ENCODE measurements at regions not wholly inside any gene's neighbourhood (a gene's known extent, or its start where the extent isn't known, plus 50 kb on each side); places are given as distances from the start of the nearest gene placed in this dataset.
"Not testable (repeated sequence)": the region's sequence is repeated elsewhere in the genome, so short reads cannot be mapped to it uniquely, and the experiment has no call there.

DNA sequence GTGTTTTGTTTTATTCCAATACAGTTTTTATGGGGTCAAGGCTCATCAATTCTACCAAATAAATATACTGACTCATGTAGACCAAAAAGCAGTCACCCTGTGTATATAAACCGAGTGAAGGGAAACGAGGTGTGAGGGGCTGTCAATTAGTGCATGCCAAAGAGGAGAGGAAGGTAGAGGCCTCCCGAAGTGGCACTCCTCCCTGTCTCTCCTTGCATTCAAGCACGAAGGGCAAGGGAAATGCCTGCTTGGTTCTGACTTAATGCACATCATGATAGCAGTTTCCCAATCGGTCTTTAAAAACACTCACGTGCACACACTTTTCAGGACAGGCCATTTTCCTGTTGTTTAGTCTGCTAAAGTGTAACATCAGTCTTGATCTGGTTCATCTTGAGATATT, 125.6 kb upstream of the SLCO6A1 start:
- ChIA-PET CTCF (no interaction called here), POLR2A (no interaction called here)
- no peak for DNase-seq (ENCODE audit: extremely low spot score)
- TF ChIP-seq, protein P1, sequence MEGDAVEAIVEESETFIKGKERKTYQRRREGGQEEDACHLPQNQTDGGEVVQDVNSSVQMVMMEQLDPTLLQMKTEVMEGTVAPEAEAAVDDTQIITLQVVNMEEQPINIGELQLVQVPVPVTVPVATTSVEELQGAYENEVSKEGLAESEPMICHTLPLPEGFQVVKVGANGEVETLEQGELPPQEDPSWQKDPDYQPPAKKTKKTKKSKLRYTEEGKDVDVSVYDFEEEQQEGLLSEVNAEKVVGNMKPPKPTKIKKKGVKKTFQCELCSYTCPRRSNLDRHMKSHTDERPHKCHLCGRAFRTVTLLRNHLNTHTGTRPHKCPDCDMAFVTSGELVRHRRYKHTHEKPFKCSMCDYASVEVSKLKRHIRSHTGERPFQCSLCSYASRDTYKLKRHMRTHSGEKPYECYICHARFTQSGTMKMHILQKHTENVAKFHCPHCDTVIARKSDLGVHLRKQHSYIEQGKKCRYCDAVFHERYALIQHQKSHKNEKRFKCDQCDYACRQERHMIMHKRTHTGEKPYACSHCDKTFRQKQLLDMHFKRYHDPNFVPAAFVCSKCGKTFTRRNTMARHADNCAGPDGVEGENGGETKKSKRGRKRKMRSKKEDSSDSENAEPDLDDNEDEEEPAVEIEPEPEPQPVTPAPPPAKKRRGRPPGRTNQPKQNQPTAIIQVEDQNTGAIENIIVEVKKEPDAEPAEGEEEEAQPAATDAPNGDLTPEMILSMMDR (IDR thresholded peaks at IDR 0.05; ENCODE audit: control extremely low read depth, extremely low read depth, low read depth, missing control alignments), result no peak

DNA sequence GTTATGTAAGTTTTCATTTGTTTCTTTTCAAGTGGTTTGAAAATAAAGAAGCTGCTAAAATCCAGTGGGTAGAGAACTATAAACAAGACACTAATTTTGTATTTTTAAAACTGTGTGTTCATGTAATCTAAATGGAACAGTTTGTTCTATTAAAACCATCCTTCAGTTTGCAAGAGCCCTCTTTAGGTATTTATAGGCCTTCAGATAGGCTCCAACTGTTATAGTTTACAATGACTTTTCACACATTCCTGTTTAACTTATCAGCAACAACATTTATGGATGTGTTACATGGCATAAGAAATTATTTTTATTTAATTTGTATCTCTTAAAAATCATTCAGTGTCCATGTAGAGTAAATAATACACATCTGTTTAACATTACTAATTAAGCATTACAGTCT, 126.7 kb upstream of the SLCO6A1 start:
- DNase-seq (ENCODE audit: extremely low spot score), result no peak
- CTCF ChIA-PET, result interaction anchor here (1.1 kb wide), 1 partner anchor 41 kb away, joined by 3 read pairs; no protein-coding TSS in a partner anchor
- TF ChIP-seq, protein P1 (IDR thresholded peaks at IDR 0.05; ENCODE audit: control extremely low read depth, extremely low read depth, low read depth, missing control alignments), result no peak
- POLR2A ChIA-PET, result no interaction called here

DNA sequence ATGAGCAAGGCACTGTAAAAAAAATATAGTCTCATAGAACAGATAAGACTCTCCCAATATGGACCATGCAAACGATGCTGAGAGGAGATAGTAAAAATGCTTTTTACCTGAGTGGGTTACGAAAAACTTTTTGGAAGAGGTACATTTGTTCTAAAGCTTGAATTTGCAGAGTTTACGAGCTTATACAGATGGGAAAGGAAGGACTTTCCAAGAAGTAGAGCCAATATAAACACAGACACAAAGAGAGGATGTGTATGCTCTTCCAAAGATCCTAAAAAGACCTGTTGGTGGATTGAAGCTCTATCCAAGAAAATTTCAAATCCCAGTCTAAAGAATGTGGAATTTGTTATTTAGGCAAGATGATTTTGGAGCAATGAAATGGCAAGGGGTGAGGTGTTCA, 127.1 kb upstream of the SLCO6A1 start:
- ChIA-PET CTCF (interaction anchor here (1.1 kb wide), 1 partner anchor 41 kb away, joined by 3 read pairs; no protein-coding TSS in a partner anchor), POLR2A (no interaction called here)
- TF ChIP-seq, protein P1 (IDR thresholded peaks at IDR 0.05; ENCODE audit: control extremely low read depth, extremely low read depth, low read depth, missing control alignments), result no peak
- DNase-seq (ENCODE audit: extremely low spot score), result no peak

DNA sequence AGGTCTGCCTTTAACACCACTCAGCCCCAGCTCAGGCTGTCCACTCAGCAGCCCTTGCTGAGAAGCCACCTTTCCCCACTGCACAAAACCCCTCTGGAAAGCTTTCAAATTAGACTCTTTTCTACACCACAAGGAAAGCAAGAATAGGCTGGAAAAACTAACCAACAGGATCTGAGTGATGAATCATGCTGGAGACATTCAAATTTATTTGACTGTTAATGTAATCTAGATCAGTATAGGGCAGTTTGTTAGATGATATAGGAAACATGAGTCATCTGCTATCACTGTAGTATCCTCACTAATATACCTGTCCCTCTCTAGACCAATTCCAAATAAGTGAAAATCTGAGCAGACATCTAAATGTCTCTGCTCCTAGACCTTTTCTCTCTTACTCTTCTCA, 127.8 kb upstream of the PAM start:
- DNase-seq (ENCODE audit: extremely low spot score), result no peak
- TF ChIP-seq, protein P1 (IDR thresholded peaks at IDR 0.05; ENCODE audit: control extremely low read depth, extremely low read depth, low read depth, missing control alignments), result no peak
- CTCF ChIA-PET, result interaction anchor here (1.6 kb wide), 1 partner anchor 12 kb away, joined by 3 read pairs; no protein-coding TSS in a partner anchor
- POLR2A ChIA-PET, result no interaction called here

DNA sequence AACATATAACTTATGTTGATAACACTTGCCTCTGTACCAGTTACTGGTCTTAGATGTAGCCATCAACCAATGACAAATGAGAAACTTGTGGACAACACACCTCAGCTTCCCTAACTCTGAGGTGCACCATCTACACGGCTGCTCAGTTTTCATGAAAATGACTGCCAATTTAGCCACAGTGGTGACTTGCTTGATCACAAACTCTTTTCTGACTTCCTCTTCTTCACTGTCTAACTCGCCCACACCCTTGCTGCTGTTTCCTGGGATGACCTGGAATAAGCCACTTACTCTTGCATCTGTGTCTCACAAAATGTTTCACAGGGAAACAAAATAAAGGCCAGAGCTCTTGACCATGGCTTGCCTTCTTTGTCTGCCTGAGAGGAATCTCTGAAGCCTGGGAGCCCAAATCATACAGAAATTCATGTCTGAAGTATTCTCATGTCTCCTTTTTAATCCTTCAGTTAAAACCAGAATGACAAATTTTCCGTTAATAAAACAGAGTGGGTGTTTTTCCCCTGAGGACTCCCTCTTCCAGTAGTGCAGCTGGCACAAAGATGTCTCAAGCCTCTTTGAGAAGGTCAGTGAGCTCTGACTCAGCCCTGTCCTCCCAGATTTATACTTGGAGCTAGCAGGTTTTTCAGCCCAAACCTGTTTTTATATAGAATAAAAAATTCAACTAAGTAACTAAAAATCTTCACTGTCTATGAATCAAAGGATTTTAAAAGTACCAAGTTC, 126.5 kb upstream of the PAM start:
- DNase-seq (ENCODE audit: extremely low spot score), result no peak
- ChIA-PET CTCF (interaction anchor here (1.1 to 1.6 kb wide), 2 partner anchors 11 to 596 kb away, joined by 3 read pairs; no protein-coding TSS in a partner anchor), POLR2A (no interaction called here)
- TF ChIP-seq, protein P1 (IDR thresholded peaks at IDR 0.05; ENCODE audit: control extremely low read depth, extremely low read depth, low read depth, missing control alignments), result no peak

DNA sequence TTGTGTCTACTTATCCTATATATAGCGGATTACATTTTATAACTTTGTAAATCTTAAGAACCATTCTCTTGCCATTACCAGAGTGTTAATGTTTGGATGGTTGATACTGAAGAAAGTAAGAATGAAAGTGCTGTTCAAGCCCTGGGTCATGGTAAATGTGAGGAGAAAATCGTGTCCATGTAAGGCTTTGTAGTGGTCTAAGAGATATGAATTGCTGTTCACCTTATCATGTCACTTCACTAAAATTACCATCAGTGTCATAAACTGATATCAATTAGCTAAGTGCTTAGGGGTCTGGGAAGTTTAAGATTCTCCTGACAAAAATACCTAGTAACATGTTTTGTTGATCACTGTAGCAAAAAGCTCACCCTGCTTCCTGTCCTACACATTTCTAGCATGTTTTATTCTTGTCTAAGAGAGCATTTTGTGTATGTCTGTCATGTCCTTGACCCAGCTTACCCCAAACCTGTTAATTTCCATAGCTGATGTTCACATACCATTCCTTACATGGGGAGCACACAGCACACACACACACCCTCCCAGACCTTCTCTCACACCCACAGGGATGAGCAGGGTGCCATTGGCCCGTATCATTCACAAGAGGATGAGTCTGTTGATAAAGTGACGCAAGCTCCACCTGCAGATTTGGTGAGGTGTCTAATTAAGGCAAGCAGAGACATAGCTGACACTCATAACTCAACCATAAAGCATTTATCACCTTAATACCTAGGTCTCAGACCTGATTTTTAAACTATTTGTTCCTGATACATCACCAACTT, 125.1 kb upstream of the PAM start:
- CTCF ChIA-PET, result interaction anchor here (1.0 to 1.1 kb wide), 2 partner anchors 19 to 52 kb away, joined by 3 read pairs; no protein-coding TSS in a partner anchor
- POLR2A ChIA-PET, result no interaction called here
- DNase-seq (ENCODE audit: extremely low spot score), result no peak
- TF ChIP-seq, protein P1 (IDR thresholded peaks at IDR 0.05; ENCODE audit: control extremely low read depth, extremely low read depth, low read depth, missing control alignments), result no peak

DNA sequence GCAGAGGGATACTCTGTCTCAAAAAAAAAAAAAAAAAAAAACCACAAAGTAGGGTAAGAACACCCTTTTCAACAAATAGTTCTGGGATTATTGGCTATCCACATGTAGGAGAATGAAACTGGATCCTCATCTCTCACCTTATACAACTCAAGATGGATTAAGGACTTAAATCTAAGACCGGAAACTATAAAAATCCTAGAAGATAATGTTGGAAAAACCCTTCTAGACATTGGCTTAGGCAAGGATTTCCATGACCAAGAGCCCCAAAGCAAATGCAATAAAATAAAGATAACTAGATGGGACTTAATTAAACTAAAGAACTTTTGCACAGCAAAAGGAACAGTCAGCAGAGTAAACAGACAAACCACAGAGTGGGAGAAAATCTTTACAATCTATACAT, 119.7 kb upstream of the PAM start:
- POLR2A ChIA-PET; DNase-seq (ENCODE audit: extremely low spot score); CTCF ChIA-PET: not testable (repeated sequence)
